Stimulated activated CD8-positive, alpha-beta memory T cell treated with anti-CD3 and anti-CD28 coated beads, Interleukin-4, amount 100 ng/mL, for 24 hours (primary cell): ENCODE measurements at regions not wholly inside any gene's neighbourhood (a gene's known extent, or its start where the extent isn't known, plus 50 kb on each side); places are given as distances from the start of the nearest gene placed in this dataset.

Source experiments
- DNase-seq: peaks from one replicate; pipeline ENCODE4 v3.0.0-alpha.2; 2020; ENCODE audit warnings: low read depth

- no peak for DNase-seq
These were observed 226.7 kb upstream of the MCTP2 start for GRCh38 chr15:94004697-94005096.

GRCh38 chr15:94002041-94002440 lies 229.3 kb upstream of the MCTP2 start:
- no peak for DNase-seq

GRCh38 chr15:94001255-94001801 lies 230.0 kb upstream of the MCTP2 start:
- no peak for DNase-seq

- DNase-seq: no peak
These were observed 230.8 kb upstream of the MCTP2 start for GRCh38 chr15:94000606-94001005.

GRCh38 chr15:93997071-93997658 lies 234.2 kb upstream of the MCTP2 start:
- no peak for DNase-seq

- no peak for DNase-seq
These were observed 241.8 kb upstream of the MCTP2 start for GRCh38 chr15:93989440-93989998.

- DNase-seq: peak; percentile 10
These were observed 244.3 kb upstream of the MCTP2 start for GRCh38 chr15:93987068-93987467.

- no peak for DNase-seq
These were observed 244.9 kb upstream of the MCTP2 start for GRCh38 chr15:93986400-93986984.

- DNase-seq: no peak
These were observed 245.4 kb upstream of the MCTP2 start for GRCh38 chr15:93985925-93986324.

GRCh38 chr15:93985176-93985575 lies 246.2 kb upstream of the MCTP2 start:
- no peak for DNase-seq

GRCh38 chr15:93983526-93983925 lies 247.8 kb upstream of the MCTP2 start:
- DNase-seq: no peak

GRCh38 chr15:93982226-93982727 lies 249.1 kb upstream of the MCTP2 start:
- DNase-seq: no peak

- DNase-seq: no peak
These were observed 249.7 kb upstream of the MCTP2 start for GRCh38 chr15:93981706-93982105.

- no peak for DNase-seq
These were observed 251.0 kb upstream of the MCTP2 start for GRCh38 chr15:93980261-93980911.

- DNase-seq: no peak
These were observed 256.4 kb upstream of the MCTP2 start for GRCh38 chr15:93974804-93975481.

- no peak for DNase-seq
These were observed 258.1 kb upstream of the MCTP2 start for GRCh38 chr15:93973287-93973686.

GRCh38 chr15:93968773-93969172 lies 262.6 kb upstream of the MCTP2 start:
- DNase-seq: no peak

GRCh38 chr15:93965304-93965908 lies 266.0 kb upstream of the MCTP2 start:
- DNase-seq: no peak

GRCh38 chr15:93954985-93955571 lies 276.3 kb upstream of the MCTP2 start:
- DNase-seq: no peak

GRCh38 chr15:93948726-93949125 lies 282.6 kb upstream of the MCTP2 start:
- no peak for DNase-seq

GRCh38 chr15:93943586-93943985 lies 287.8 kb upstream of the MCTP2 start:
- DNase-seq: no peak
